Keratinocyte (primary cell): ENCODE measurements at regions not wholly inside any gene's neighbourhood (a gene's known extent, or its start where the extent isn't known, plus 50 kb on each side); places are given as distances from the start of the nearest gene placed in this dataset.

Experiments
- DNase-seq: peaks from one replicate; pipeline ENCODE4 v3.0.0-alpha.2; 2011; ENCODE audit warnings: low read depth, missing footprints, low spot score
- FAIRE-seq: peaks from 2 replicates; lab custom pipeline; 2011; peaks lifted over from hg19 to GRCh38; lab: Jason Lieb, UNC
- H2AFZ ChIP-seq: 2 replicates; pipeline ENCODE4 v1.6.0; 2012; ENCODE audit warnings: low read length, control low read depth, inconsistent platforms; ENCODE audit not compliant: control insufficient read depth
- H3K27ac ChIP-seq: 2 replicates; pipeline ENCODE4 v1.5.1; 2011; ENCODE audit warnings: low read length; ENCODE audit not compliant: control insufficient read depth, insufficient read depth
- H3K27me3 ChIP-seq: 3 replicates; pipeline ENCODE4 v1.6.0; 2011; ENCODE audit warnings: low read length; ENCODE audit not compliant: control insufficient read depth, insufficient read depth; ENCODE audit errors: extremely low read depth
- H3K36me3 ChIP-seq, 2 experiments: 2 replicates in 1 of 2; 3 replicates in 1 of 2; pipeline ENCODE4 v1.5.1; 2011; ENCODE audit warnings: low read length in 2 of 2, mild to moderate bottlenecking in 1 of 2; ENCODE audit not compliant: control insufficient read depth in 2 of 2, insufficient read depth in 2 of 2; ENCODE audit errors: extremely low read depth in 1 of 2
- H3K4me1 ChIP-seq: 3 replicates; pipeline ENCODE4 v1.5.1; 2011; ENCODE audit warnings: low read length; ENCODE audit not compliant: control insufficient read depth, insufficient read depth; ENCODE audit errors: extremely low read depth
- H3K4me2 ChIP-seq: 3 replicates; pipeline ENCODE4 v1.6.0; 2011; ENCODE audit warnings: low read depth, low read length; ENCODE audit not compliant: control insufficient read depth, insufficient read depth; ENCODE audit errors: extremely low read depth
- H3K4me3 ChIP-seq, 3 experiments: fragments of 200-600 bp in 1 of 3; sonication (generic) in 1 of 3; 2 replicates in 2 of 3; 3 replicates in 1 of 3; pipeline ENCODE4 v1.5.1; 2011 to 2016; ENCODE audit warnings: low read length in 3 of 3, mild to moderate bottlenecking in 3 of 3, control low read depth in 2 of 3, inconsistent platforms in 1 of 3, low read depth in 1 of 3, mixed read lengths in 1 of 3, mixed run types in 1 of 3, moderate library complexity in 1 of 3; ENCODE audit not compliant: control insufficient read depth in 2 of 3, insufficient read depth in 2 of 3; ENCODE audit errors: extremely low read depth in 1 of 3
- H3K79me2 ChIP-seq: 2 replicates; pipeline ENCODE4 v1.6.0; 2012; ENCODE audit warnings: low read length; ENCODE audit not compliant: control insufficient read depth, insufficient read depth
- H3K9ac ChIP-seq: 3 replicates; pipeline ENCODE4 v1.6.0; 2011; ENCODE audit warnings: low read length; ENCODE audit not compliant: control insufficient read depth, insufficient read depth; ENCODE audit errors: extremely low read depth
- H3K9me1 ChIP-seq: 3 replicates; pipeline ENCODE4 v1.6.0; 2011; ENCODE audit warnings: low read length; ENCODE audit not compliant: control insufficient read depth, insufficient read depth; ENCODE audit errors: extremely low read depth
- H3K9me3 ChIP-seq: 2 replicates; pipeline ENCODE4 v1.5.1; 2012; ENCODE audit warnings: low read depth, low read length; ENCODE audit not compliant: control insufficient read depth
- H4K20me1 ChIP-seq: 3 replicates; pipeline ENCODE4 v1.6.0; 2011; ENCODE audit warnings: low read length; ENCODE audit not compliant: control insufficient read depth, insufficient read depth; ENCODE audit errors: extremely low read depth
- CTCF ChIP-seq, 3 experiments: IDR thresholded peaks in 1 of 3; conservative IDR thresholded peaks in 1 of 3; optimal IDR thresholded peaks in 1 of 3; 2 replicates in 2 of 3; 3 replicates in 1 of 3; pipeline versions ENCODE3 to v1.5.1; 2011; ENCODE audit warnings: low read length in 3 of 3, mild to moderate bottlenecking in 3 of 3, moderate library complexity in 2 of 3, control low read depth in 1 of 3, inconsistent platforms in 1 of 3; ENCODE audit not compliant: insufficient read depth in 2 of 3; ENCODE audit errors: extremely low read depth in 1 of 3
- EZH2 ChIP-seq: IDR thresholded peaks from one replicate; pipeline ENCODE4 v1.6.1; 2012; ENCODE audit warnings: inconsistent platforms, mild to moderate bottlenecking, low read length, moderate library complexity
- dilution Hi-C: fragments of 300-500 bp; cut with MboI; formaldehyde crosslinking; loops from one replicate; pipeline ENCODE4 v1.7.0; 2020; ENCODE audit warnings: low sequenced_read_pairs; ENCODE audit not compliant: extremely low pct_ligation_motif_present

GRCh38 chr6:33908025-33908424 is 104.2 kb upstream of the MLN start:
- H3K9me1 ChIP-seq = no peaks in the 10 kb centered on the region
- H3K79me2 ChIP-seq = no peaks in the 10 kb centered on the region
- no peak overlapping the region for H3K9ac ChIP-seq
- H4K20me1 ChIP-seq = no peaks in the 10 kb centered on the region
- no peaks in the 10 kb centered on the region for H3K9me3 ChIP-seq
- no peak for TF ChIP-seq EZH2
- no peak for TF ChIP-seq CTCF (optimal IDR thresholded peaks at IDR 0.05 in 1 of 3, IDR thresholded peaks at IDR 0.05 in 1 of 3, conservative IDR thresholded peaks at IDR 0.05 in 1 of 3; ENCODE audit: extremely low read depth in 1 of 3, insufficient read depth in 2 of 3, low read length in 3 of 3)
- H3K27me3 ChIP-seq = peaks cover 19% of the 10 kb centered on the region
- FAIRE-seq = no peak
- H3K4me1 ChIP-seq = no peaks in the 10 kb centered on the region
- H3K4me2 ChIP-seq = no peak overlapping the region
- DNase-seq = no peak
- H2AFZ ChIP-seq = no peak overlapping the region
- H3K27ac ChIP-seq = no peak overlapping the region
- dilution Hi-C loops = no loop called here
- H3K4me3 ChIP-seq = no peak overlapping the region
- no peaks in the 10 kb centered on the region for H3K36me3 ChIP-seq

GRCh38 chr6:33907227-33907626 is 103.4 kb upstream of the MLN start:
- H3K9me3 ChIP-seq = no peaks in the 10 kb centered on the region
- no peaks in the 10 kb centered on the region for H3K36me3 ChIP-seq
- no peak for TF ChIP-seq CTCF (optimal IDR thresholded peaks at IDR 0.05 in 1 of 3, IDR thresholded peaks at IDR 0.05 in 1 of 3, conservative IDR thresholded peaks at IDR 0.05 in 1 of 3; ENCODE audit: extremely low read depth in 1 of 3, insufficient read depth in 2 of 3, low read length in 3 of 3)
- TF ChIP-seq EZH2 = no peak
- no peaks in the 10 kb centered on the region for H3K4me1 ChIP-seq
- DNase-seq (no peak), FAIRE-seq (no peak)
- H3K9ac ChIP-seq = no peak overlapping the region
- H3K79me2 ChIP-seq = no peaks in the 10 kb centered on the region
- H3K27ac ChIP-seq = no peak overlapping the region
- H3K27me3 ChIP-seq = peaks cover 19% of the 10 kb centered on the region
- H3K4me3 ChIP-seq = no peak overlapping the region
- no peaks in the 10 kb centered on the region for H4K20me1 ChIP-seq
- no peaks in the 10 kb centered on the region for H3K9me1 ChIP-seq
- no peak overlapping the region for H2AFZ ChIP-seq
- dilution Hi-C loops = no loop called here
- H3K4me2 ChIP-seq = no peak overlapping the region
